Left ventricle myocardium inferior (tissue), 1 donor: ENCODE measurements at regions not wholly inside any gene's neighbourhood (a gene's known extent, or its start where the extent isn't known, plus 50 kb on each side); places are given as distances from the start of the nearest gene placed in this dataset.

ENCODE experiments used
- DNase-seq: peaks from one replicate; pipeline ENCODE4 v3.0.0-alpha.2; 2020
- H3K27ac ChIP-seq: fragments of 200-600 bp; replicated peaks from 2 replicates; pipeline ENCODE4 v1.8.0; 2021
- H3K27me3 ChIP-seq: fragments of 200-600 bp; 2 replicates; pipeline ENCODE4 v1.8.0; 2021; ENCODE audit warnings: low read depth
- H3K36me3 ChIP-seq: fragments of 200-600 bp; 2 replicates; pipeline ENCODE4 v1.8.0; 2021
- H3K4me1 ChIP-seq: fragments of 200-600 bp; 2 replicates; pipeline ENCODE4 v1.8.0; 2021
- H3K4me3 ChIP-seq: fragments of 200-600 bp; 2 replicates; pipeline ENCODE4 v1.8.0; 2021; ENCODE audit warnings: mild to moderate bottlenecking, moderate library complexity
- H3K9me3 ChIP-seq: fragments of 200-600 bp; replicated peaks from 2 replicates; pipeline ENCODE4 v1.8.0; 2021
- CTCF ChIP-seq: fragments of 200-600 bp; IDR thresholded peaks from 2 replicates; pipeline ENCODE4 v1.8.0; 2021; ENCODE audit warnings: antibody characterized with exemption, mild to moderate bottlenecking, borderline replicate concordance
- intact Hi-C: fragments of 100-400 bp; cut with micrococcal nuclease; formaldehyde crosslinking; loops from one replicate; pipeline ENCODE4 v1.11.0; 2022
- donor health status: DM: no; HTN: yes; CAD: no; lungs with severe emphysema.

- no peaks in the 10 kb centered on the region for H3K36me3 ChIP-seq
- H3K4me1 ChIP-seq, result no peaks in the 10 kb centered on the region
- H3K27ac ChIP-seq, result no peak overlapping the region
- TF ChIP-seq CTCF, result no peak
- intact Hi-C loops, result no loop called here
- H3K4me3 ChIP-seq, result no peak overlapping the region
- no peaks in the 10 kb centered on the region for H3K9me3 ChIP-seq
- DNase-seq, result no peak
- no peaks in the 10 kb centered on the region for H3K27me3 ChIP-seq
Measured at GRCh38 chr12:115683240-115683780, 594.2 kb downstream of the MED13L start.

GRCh38 chr12:115680967-115681366 is 596.5 kb downstream of the MED13L start:
- H3K27ac ChIP-seq, result no peak overlapping the region
- no peak for TF ChIP-seq CTCF
- H3K27me3 ChIP-seq, result peaks cover 1% of the 10 kb centered on the region
- no peak overlapping the region for H3K4me3 ChIP-seq
- H3K36me3 ChIP-seq, result no peaks in the 10 kb centered on the region
- intact Hi-C loops, result no loop called here
- no peaks in the 10 kb centered on the region for H3K4me1 ChIP-seq
- H3K9me3 ChIP-seq, result peaks cover 4% of the 10 kb centered on the region
- DNase-seq, result no peak

- no peak overlapping the region for H3K4me3 ChIP-seq
- no peak for TF ChIP-seq CTCF
- no peaks in the 10 kb centered on the region for H3K4me1 ChIP-seq
- H3K36me3 ChIP-seq, result no peaks in the 10 kb centered on the region
- DNase-seq, result no peak
- no peak overlapping the region for H3K27ac ChIP-seq
- H3K27me3 ChIP-seq, result peaks cover 16% of the 10 kb centered on the region
- intact Hi-C loops, result no loop called here
- peaks cover 4% of the 10 kb centered on the region for H3K9me3 ChIP-seq
Measured at GRCh38 chr12:115672506-115673080, 604.9 kb downstream of the MED13L start.

GRCh38 chr12:115672086-115672485 is 605.4 kb downstream of the MED13L start:
- intact Hi-C loops, result no loop called here
- no peak for TF ChIP-seq CTCF
- H3K36me3 ChIP-seq, result no peaks in the 10 kb centered on the region
- no peak overlapping the region for H3K27ac ChIP-seq
- H3K4me3 ChIP-seq, result no peak overlapping the region
- no peak for DNase-seq
- H3K9me3 ChIP-seq, result peaks cover 4% of the 10 kb centered on the region
- peaks cover 16% of the 10 kb centered on the region for H3K27me3 ChIP-seq
- no peaks in the 10 kb centered on the region for H3K4me1 ChIP-seq

- no peak for DNase-seq
- H3K4me3 ChIP-seq, result no peak overlapping the region
- H3K27ac ChIP-seq, result no peak overlapping the region
- intact Hi-C loops, result no loop called here
- no peaks in the 10 kb centered on the region for H3K4me1 ChIP-seq
- TF ChIP-seq CTCF, result no peak
- H3K36me3 ChIP-seq, result no peaks in the 10 kb centered on the region
- no peaks in the 10 kb centered on the region for H3K9me3 ChIP-seq
- peaks cover 14% of the 10 kb centered on the region for H3K27me3 ChIP-seq
Measured at GRCh38 chr12:115670869-115671268, 606.6 kb downstream of the MED13L start.
